ENCODE measurements at regions not wholly inside any gene's neighbourhood (a gene's known extent, or its start where the extent isn't known, plus 50 kb on each side); places are given as distances from the start of the nearest gene placed in this dataset.

- DNase-seq (ENCODE audit: low spot score): no peak
Measured at GRCh38 chr18:53644799-53645471, 579.5 kb downstream of the MBD2 start.

- DNase-seq (ENCODE audit: low spot score): no peak
Measured at GRCh38 chr18:53639687-53640086, 584.8 kb downstream of the MBD2 start.

GRCh38 chr18:53629337-53629736, 595.1 kb downstream of the MBD2 start:
- DNase-seq (ENCODE audit: low spot score): no peak

GRCh38 chr18:53625997-53626599, 598.4 kb downstream of the MBD2 start:
- no peak for DNase-seq (ENCODE audit: low spot score)

GRCh38 chr18:53610957-53611356, 613.5 kb downstream of the MBD2 start:
- no peak for DNase-seq (ENCODE audit: low spot score)

- DNase-seq (ENCODE audit: low spot score): no peak
Measured at GRCh38 chr18:53606792-53607191, 617.7 kb downstream of the MBD2 start.

GRCh38 chr18:53605198-53605597, 619.3 kb downstream of the MBD2 start:
- no peak for DNase-seq (ENCODE audit: low spot score)

GRCh38 chr18:53603276-53603675, 621.2 kb downstream of the MBD2 start:
- DNase-seq (ENCODE audit: low spot score): no peak

- DNase-seq (ENCODE audit: low spot score): no peak
Measured at GRCh38 chr18:53601344-53601743, 623.1 kb downstream of the MBD2 start.

GRCh38 chr18:53586923-53587322, 637.5 kb downstream of the MBD2 start:
- no peak for DNase-seq (ENCODE audit: low spot score)

Data from AG20443 (cell line).